Fibroblast of mammary gland (primary cell): ENCODE measurements at regions not wholly inside any gene's neighbourhood (a gene's known extent, or its start where the extent isn't known, plus 50 kb on each side); places are given as distances from the start of the nearest gene placed in this dataset.
"Not testable (repeated sequence)": the region's sequence is repeated elsewhere in the genome, so short reads cannot be mapped to it uniquely, and the experiment has no call there.

Experiments
- DNase-seq: peaks from one replicate; pipeline ENCODE4 v3.0.0-alpha.2; 2010; ENCODE audit warnings: low read depth
- H3K4me3 ChIP-seq: 2 replicates; pipeline ENCODE4 v1.5.1; 2011; ENCODE audit warnings: low read depth, mild to moderate bottlenecking, low read length, moderate library complexity; ENCODE audit not compliant: control insufficient read depth
- TF ChIP-seq, protein P1 (sequence below): conservative IDR thresholded peaks from 2 replicates; pipeline ENCODE4 v1.5.1; 2011; ENCODE audit warnings: low read depth, low read length, inconsistent platforms; ENCODE audit not compliant: control insufficient read depth, insufficient read depth

DNA sequence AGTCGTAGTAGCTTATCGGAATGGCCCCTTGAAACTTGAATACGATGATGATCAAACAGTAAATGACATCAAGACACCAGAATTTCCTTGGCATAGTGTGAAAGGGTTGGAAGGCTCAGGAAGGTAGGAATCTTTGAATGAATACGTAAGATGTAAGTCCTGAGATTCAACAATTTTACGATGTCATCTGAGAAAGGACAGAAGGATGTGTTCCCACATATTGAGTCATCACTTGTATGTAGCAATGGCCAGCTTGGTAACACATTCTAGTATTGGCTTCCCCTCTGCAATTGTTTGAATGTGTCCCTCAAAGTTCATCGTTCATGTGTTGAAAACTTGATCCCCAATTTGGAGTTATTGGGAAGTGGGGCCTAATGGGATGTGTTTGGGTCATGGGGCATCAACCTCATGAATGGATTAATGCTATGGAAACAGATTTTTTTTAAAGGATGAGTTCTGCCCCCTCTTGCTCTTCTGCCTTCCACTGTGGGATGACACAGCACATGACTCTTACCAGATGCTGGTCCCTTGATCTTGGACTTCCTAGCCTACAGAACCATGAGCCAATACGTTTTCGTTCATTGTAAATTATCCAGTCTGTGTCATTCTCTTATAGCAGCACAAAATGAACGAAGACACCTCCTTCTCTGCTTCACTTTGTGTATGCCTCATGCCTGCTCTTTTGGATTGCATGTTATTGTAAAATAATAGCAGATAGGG is 284.6 kb downstream of the BCAT1 start:
- peak; percentile 78 for DNase-seq
- TF ChIP-seq, protein P1, sequence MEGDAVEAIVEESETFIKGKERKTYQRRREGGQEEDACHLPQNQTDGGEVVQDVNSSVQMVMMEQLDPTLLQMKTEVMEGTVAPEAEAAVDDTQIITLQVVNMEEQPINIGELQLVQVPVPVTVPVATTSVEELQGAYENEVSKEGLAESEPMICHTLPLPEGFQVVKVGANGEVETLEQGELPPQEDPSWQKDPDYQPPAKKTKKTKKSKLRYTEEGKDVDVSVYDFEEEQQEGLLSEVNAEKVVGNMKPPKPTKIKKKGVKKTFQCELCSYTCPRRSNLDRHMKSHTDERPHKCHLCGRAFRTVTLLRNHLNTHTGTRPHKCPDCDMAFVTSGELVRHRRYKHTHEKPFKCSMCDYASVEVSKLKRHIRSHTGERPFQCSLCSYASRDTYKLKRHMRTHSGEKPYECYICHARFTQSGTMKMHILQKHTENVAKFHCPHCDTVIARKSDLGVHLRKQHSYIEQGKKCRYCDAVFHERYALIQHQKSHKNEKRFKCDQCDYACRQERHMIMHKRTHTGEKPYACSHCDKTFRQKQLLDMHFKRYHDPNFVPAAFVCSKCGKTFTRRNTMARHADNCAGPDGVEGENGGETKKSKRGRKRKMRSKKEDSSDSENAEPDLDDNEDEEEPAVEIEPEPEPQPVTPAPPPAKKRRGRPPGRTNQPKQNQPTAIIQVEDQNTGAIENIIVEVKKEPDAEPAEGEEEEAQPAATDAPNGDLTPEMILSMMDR, result no peak

DNA sequence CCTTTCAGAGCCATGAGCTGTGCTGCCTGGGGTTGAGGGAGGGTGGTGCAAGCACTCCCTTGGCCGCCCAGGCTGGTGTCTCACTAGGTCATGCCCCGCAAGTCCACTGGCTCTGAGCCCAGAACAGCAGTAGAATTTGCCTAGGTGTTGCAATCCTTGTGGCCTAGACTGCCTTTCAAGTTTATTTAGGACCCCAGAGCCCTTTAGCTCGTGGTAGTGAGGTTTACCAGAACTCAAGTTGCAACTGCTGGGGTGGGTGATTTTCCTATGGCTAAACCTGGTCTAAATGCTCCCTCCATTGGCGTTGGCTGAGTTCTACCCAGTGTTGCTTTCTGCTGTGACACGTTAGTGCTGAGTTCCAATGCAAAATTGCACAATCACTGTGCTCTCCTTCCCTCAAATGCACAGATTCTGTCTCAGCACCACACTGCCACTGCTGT is 287.2 kb downstream of the BCAT1 start:
- TF ChIP-seq, protein P1, result peak; percentile 4
- peak; percentile 95 for DNase-seq
- no peak overlapping the region for H3K4me3 ChIP-seq

More for the DNA sequence above, 284.6 kb downstream of the BCAT1 start:
- no peak overlapping the region for H3K4me3 ChIP-seq

DNA sequence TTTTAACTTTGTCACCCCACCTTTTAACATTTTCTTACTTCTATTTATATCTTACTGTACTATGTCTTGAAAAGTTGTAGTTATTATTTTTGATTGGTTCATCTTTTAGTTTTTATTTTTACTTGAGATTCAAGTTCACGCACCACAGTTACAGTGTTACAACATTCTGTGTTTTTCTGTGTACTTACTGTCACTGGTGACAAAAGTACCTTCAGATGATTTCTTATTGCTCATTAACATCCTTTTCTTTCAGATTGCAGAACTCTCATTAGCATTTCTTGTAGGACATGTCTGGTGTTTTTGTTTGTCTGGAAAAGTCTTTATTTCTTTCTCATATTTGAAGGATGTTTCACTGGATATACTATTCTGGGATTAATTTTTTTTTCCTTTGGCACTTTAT is 289.9 kb downstream of the BCAT1 start:
- TF ChIP-seq, protein P1, result no peak
- no peak overlapping the region for H3K4me3 ChIP-seq
- no peak for DNase-seq

DNA sequence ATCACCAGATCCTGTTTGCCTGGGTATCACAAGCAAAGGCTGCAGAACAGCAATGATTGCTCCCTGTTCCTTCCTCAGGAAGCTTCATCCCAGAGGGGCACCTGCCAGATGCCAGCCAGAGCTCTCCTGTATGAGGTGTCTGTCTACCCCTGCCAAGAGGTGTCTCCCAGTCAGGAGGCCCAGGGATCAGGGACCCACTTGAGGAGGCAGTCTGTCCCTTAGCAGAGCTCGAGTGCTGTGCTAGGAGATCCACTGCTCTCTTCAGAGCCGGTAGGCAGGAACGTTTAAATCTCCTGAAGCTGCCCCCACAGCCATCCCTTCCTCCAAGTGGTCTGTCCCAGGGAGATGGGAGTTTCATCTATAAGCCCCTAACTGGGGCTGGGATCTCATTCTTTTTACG is 294.6 kb downstream of the BCAT1 start:
- DNase-seq, H3K4me3 ChIP-seq: not testable (repeated sequence)

DNA sequence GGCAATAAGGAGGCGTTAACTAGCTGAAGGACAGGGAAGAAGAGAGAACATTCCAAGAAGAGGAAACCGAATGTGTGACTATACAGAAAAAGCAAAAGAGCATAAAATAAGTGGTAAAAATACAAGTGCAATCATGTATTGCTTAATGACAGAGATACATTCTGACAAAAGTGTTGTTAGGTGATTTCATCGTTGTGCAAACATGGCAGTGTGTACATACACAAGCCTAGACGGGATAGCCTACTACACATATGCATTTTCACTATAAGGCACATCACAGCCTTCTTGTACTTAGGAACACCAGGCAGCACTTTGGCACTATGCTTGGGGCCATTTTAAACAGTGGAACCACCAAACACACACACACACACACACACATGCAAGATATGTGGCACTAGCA is 299.3 kb downstream of the BCAT1 start:
- no peak for DNase-seq
- H3K4me3 ChIP-seq, result no peak overlapping the region
- TF ChIP-seq, protein P1, result no peak

DNA sequence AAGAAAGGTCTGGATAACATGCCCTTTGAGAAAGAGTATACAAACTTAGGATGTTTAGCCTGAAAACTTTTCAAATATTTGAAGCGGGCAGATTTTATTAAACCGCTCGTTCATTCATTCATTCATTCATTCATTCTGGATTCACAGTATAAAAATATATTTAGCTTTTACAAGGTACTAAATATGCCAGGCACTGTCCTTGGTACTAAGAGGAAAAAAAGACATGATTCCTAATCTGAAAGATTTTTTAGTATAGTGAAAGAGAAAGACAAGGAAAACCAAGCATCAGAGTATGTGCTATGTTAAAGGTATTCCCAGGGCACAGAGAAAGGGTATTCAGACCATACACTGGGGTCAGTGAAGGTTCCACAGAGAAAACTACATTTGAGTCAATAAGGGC is 299.7 kb downstream of the BCAT1 start:
- H3K4me3 ChIP-seq, result no peak overlapping the region
- no peak for DNase-seq
- TF ChIP-seq, protein P1, result no peak

DNA sequence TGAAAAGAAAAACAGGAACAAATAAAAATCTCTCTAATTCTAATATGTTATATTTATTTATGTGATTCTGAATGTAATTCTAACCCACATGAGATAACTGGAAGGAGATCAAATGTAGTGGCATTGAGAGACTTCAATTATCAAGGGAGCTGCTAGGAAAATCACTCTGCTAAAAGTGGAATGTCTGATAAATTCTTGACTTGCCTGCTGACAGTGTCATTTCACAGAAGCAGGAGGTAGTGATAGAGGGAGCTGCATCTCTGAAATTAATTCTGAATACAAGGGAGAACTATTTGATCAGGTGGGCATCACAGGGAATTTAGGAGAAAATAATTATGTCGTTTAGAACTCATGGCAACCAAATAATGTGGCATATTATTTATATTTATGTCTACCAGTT is 303.6 kb downstream of the BCAT1 start:
- no peak for DNase-seq
- TF ChIP-seq, protein P1, result no peak
- H3K4me3 ChIP-seq, result no peak overlapping the region
